SK-N-SH (cell line): ENCODE measurements at regions not wholly inside any gene's neighbourhood (a gene's known extent, or its start where the extent isn't known, plus 50 kb on each side); places are given as distances from the start of the nearest gene placed in this dataset.

Source experiments
- CTCF ChIP-seq: fragments of 200-600 bp; sonication (generic); IDR thresholded peaks from 2 replicates; pipeline ENCODE4 v1.6.1; 2017; ENCODE audit warnings: antibody characterized with exemption, mild to moderate bottlenecking, moderate library complexity
- POLR2AphosphoS5 ChIP-seq: IDR thresholded peaks from 2 replicates; pipeline ENCODE4 v1.6.1; 2012; ENCODE audit warnings: low read depth, low read length
- TAF1 ChIP-seq: IDR thresholded peaks from 2 replicates; pipeline ENCODE4 v1.6.1; 2012; ENCODE audit warnings: low read depth, mild to moderate bottlenecking, low read length, moderate library complexity, borderline replicate concordance
- USF2 ChIP-seq: fragments of 150-350 bp; IDR thresholded peaks from 2 replicates; pipeline ENCODE4 v1.6.1; 2017; ENCODE audit warnings: antibody characterized with exemption, low read length, low read depth, borderline replicate concordance
- ZBTB33 ChIP-seq: IDR thresholded peaks from 2 replicates; pipeline ENCODE4 v1.4.0; 2012; ENCODE audit warnings: low read depth, borderline replicate concordance

GRCh38 chr3:194281306-194281705, 69.8 kb downstream of the CPN2 start:
- TF ChIP-seq USF2 (no peak), POLR2AphosphoS5 (no peak), CTCF (no peak), TAF1 (no peak), ZBTB33 (no peak)
